HG03378 (cell line): ENCODE measurements at regions not wholly inside any gene's neighbourhood (a gene's known extent, or its start where the extent isn't known, plus 50 kb on each side); places are given as distances from the start of the nearest gene placed in this dataset.

ENCODE experiments used
- ATAC-seq: cut with Tn5 transposase; IDR thresholded peaks from one replicate; pipeline ENCODE4 v1.9.1; 2021; ENCODE audit warnings: mild to moderate bottlenecking, moderate library complexity; ENCODE audit not compliant: unreplicated experiment

GRCh38 chr4:24705016-24705753 is 90.2 kb upstream of the SOD3 start:
- ATAC-seq = no peak

DNA sequence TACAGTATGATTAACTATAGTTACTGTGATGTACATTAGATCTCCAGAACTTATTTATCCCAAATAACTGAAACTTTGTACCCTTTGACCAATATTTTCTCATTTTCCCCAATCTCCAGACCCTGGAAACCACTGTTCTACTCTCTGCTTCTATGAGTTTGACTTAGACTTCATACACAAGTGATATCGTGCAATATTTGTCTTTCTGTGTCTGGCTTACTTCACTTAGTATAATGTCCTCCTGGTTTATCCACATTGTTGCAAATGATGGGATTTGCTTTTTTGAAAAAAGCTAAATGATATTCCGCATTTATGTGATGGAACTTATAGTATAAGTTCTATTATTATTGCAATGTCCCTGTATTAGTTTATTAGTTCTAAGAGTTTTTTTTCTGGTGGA is 81.8 kb upstream of the SOD3 start:
- ATAC-seq = no peak

- no peak for ATAC-seq
These were observed 75.8 kb upstream of the SOD3 start for GRCh38 chr4:24719615-24720014.

DNA sequence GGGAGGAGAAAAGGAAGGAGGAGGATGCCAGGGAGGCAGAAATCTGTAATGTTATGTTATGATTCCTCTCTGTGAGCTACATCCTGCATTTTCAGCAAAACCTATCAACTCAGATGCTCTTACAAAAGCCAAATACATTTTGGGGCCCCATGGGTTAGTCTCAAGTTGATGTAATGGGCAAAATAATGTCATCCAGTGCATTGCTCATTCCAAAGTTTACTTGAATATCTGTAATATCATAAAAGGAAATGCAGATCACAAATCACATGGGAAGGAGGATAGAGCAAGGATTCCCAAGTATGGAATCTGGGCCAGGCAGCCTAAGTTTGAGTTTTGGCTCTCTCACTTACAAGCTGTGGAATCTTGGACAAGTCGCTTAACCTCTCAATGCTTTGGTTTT is 74.9 kb upstream of the SOD3 start:
- no peak for ATAC-seq

DNA sequence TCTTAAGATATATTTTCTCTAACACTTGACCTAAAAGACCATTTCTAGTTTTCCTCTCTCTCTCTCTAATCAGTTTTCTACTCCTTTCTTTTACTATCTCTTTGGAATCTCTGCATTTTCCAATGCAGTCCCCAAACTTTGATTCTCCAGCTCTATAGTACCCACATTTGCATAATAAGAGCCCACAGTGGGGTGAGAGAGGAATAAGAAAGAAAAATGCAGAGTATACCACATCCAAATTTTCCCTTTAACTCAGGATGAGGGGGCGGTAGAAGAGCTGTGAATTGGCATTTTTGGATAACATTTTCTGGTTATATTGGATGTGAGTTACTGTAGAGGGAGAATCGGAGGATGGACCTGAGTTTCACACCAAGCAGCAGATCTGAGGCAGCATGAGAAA is 74.4 kb upstream of the SOD3 start:
- ATAC-seq = no peak

- no peak for ATAC-seq
These were observed 73.3 kb upstream of the SOD3 start for GRCh38 chr4:24722026-24722568.

- no peak for ATAC-seq
These were observed 67.8 kb upstream of the SOD3 start for GRCh38 chr4:24727390-24728224.

GRCh38 chr4:24729119-24729730 is 66.1 kb upstream of the SOD3 start:
- no peak for ATAC-seq

DNA sequence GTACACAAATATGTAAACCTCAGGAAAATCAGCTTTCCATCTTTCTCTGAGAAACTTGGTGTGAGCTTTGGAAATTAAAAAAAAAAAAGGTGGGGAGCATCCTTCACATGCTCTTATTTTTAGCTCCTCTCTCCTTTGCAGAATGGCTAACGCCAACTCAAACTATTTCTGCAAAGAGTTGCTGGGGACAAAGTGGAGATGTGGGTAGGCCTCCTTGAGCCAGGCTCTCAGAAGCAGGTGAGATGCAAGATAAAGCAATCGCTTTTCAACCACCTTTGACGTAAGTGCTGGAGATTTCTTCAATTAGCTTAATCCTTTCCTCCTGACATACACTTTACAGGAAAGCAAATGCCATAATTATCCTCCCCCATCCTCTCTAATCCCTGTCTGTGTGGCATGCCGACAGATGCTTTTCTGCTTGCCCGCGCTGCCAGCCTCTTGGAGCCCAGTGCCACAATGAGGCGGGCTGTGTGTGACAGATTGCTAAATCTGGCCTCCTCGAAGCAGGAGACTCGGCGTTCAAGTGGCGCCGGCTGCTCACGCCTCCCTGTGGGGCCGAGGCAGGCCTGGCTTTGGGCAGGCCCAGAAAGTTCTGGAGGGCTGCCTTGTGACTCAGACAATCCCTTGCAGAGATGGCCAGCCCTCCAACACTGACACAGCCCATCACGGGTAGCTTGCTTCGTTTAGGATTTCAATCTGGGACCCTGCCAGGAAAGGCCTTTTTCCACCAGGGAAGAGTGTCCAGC is 64.9 kb upstream of the SOD3 start:
- ATAC-seq = no peak

GRCh38 chr4:24731448-24731847 is 63.9 kb upstream of the SOD3 start:
- ATAC-seq = no peak

- no peak for ATAC-seq
These were observed 60.9 kb upstream of the SOD3 start for GRCh38 chr4:24734511-24734910.

- no peak for ATAC-seq
These were observed 59.3 kb upstream of the SOD3 start for GRCh38 chr4:24736066-24736465.

GRCh38 chr4:24741910-24742309 is 53.5 kb upstream of the SOD3 start:
- no peak for ATAC-seq

DNA sequence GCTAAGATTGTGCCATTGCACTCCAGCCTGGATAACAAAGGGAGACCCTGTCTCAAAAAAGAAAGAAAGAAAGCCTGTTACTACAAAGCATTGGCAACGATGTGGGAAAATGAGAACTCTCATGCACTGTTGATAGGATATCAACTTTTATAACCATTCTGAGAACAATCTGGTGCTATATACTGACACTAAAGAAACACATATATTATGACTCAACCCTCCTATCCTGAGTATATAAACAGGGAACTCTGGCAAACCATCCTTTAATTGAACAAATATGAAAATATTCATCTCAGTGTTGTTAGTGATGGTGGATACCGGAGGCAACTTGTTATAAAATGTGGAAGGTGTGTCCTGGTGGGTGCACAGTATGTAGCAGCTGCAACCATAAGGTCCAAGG is 53.0 kb upstream of the SOD3 start:
- ATAC-seq = no peak

DNA sequence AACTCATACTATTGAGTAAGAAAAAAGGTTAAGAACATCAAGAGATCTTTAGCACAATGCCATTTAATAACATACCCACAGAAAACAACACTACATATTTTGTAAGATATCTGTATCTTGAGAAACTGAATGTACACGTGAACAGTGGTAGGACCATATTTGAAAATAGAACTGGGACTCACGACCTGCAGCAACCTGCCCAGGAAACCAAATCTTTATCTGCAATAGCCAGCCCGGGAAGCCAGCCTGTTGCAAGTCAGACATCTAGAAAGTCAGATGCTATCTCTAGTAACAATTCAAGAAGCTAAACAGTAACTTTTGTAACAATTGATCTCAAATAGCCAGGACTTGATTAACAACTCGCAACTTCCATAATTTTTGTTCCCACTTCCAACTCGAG is 52.6 kb upstream of the SOD3 start:
- no peak for ATAC-seq

DNA sequence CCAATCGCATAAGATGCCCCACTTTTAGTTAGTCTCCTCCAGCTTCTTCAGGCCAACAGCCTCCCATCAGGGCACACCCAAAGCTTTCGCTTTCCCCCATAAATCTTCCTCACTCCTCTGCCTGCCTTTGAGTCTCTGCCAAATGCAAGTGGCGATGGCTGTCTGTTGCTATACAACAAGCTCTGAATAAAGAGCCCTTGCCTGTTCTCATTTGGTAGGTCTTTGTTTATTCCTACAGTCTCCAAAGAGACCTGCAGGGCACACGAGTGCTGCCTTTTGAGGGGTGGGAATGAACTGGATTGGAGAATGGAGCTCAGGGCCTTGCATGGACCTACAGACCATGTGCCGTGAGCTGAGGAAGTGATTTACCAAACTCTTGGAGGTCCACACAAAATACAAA is 52.2 kb upstream of the SOD3 start:
- no peak for ATAC-seq

GRCh38 chr4:24743927-24744326 is 51.4 kb upstream of the SOD3 start:
- no peak for ATAC-seq

- no peak for ATAC-seq
These were observed 50.0 kb upstream of the SOD3 start for GRCh38 chr4:24745172-24745895.
